Trophoblast cell (in vitro differentiated cells and primary cell): ENCODE measurements at regions not wholly inside any gene's neighbourhood (a gene's known extent, or its start where the extent isn't known, plus 50 kb on each side); places are given as distances from the start of the nearest gene placed in this dataset.

Experiments used
- DNase-seq, 2 donors: peaks; one replicate each; pipeline ENCODE4 v3.0.0-alpha.2; 2016
- H2AFZ ChIP-seq: 2 replicates; pipeline ENCODE4 v1.6.1; 2013; ENCODE audit warnings: low read length, moderate library complexity, mild to moderate bottlenecking; ENCODE audit not compliant: insufficient read depth, poor library complexity
- H2AK5ac ChIP-seq: 2 replicates; pipeline ENCODE4 v1.6.1; 2013; ENCODE audit warnings: mild to moderate bottlenecking, low read length
- H2BK120ac ChIP-seq: 2 replicates; pipeline ENCODE4 v1.6.1; 2013; ENCODE audit warnings: low read length, mild to moderate bottlenecking, moderate library complexity; ENCODE audit not compliant: insufficient read depth, poor library complexity
- H2BK12ac ChIP-seq: 2 replicates; pipeline ENCODE4 v1.6.1; 2013; ENCODE audit warnings: mild to moderate bottlenecking, low read length, moderate library complexity
- H2BK5ac ChIP-seq: 2 replicates; pipeline ENCODE4 v1.6.1; 2013; ENCODE audit warnings: low read length, low read depth, moderate library complexity, mild to moderate bottlenecking; ENCODE audit not compliant: poor library complexity
- H3K14ac ChIP-seq: 2 replicates; pipeline ENCODE4 v1.6.1; 2013; ENCODE audit warnings: mild to moderate bottlenecking, low read length
- H3K18ac ChIP-seq: 2 replicates; pipeline ENCODE4 v1.6.1; 2013; ENCODE audit warnings: mild to moderate bottlenecking, low read length
- H3K23ac ChIP-seq: 2 replicates; pipeline ENCODE4 v1.6.1; 2013; ENCODE audit warnings: low read length
- H3K27ac ChIP-seq: 2 replicates; pipeline ENCODE4 v1.5.1; 2013; ENCODE audit warnings: low read depth, mild to moderate bottlenecking, inconsistent platforms, low read length, moderate library complexity
- H3K27me3 ChIP-seq: 2 replicates; pipeline ENCODE4 v1.6.1; 2013; ENCODE audit warnings: inconsistent platforms, mild to moderate bottlenecking, low read length, moderate library complexity; ENCODE audit not compliant: insufficient read depth
- H3K36me3 ChIP-seq, 2 experiments: 1 replicate in 1 of 2; 2 replicates in 1 of 2; pipeline ENCODE4 v1.6.1; 2013; ENCODE audit warnings: low read length in 2 of 2, mild to moderate bottlenecking in 2 of 2, moderate library complexity in 1 of 2; ENCODE audit not compliant: insufficient read depth in 2 of 2, control insufficient read depth in 1 of 2
- H3K4ac ChIP-seq: 2 replicates; pipeline ENCODE4 v1.6.1; 2013; ENCODE audit warnings: low read depth, mild to moderate bottlenecking, low read length, moderate library complexity
- H3K4me1 ChIP-seq, 2 experiments: 1 replicate in 1 of 2; 2 replicates in 1 of 2; pipeline ENCODE4 v1.6.1; 2013; ENCODE audit warnings: low read length in 2 of 2, mild to moderate bottlenecking in 2 of 2, moderate library complexity in 1 of 2; ENCODE audit not compliant: insufficient read depth in 2 of 2, control insufficient read depth in 1 of 2
- H3K4me2 ChIP-seq: 2 replicates; pipeline ENCODE4 v1.6.1; 2013; ENCODE audit warnings: inconsistent platforms, mild to moderate bottlenecking, low read length, moderate library complexity
- H3K4me3 ChIP-seq: 2 replicates; pipeline ENCODE4 v1.5.1; 2013; ENCODE audit warnings: mild to moderate bottlenecking, low read depth, low read length, inconsistent platforms
- H3K79me1 ChIP-seq: one replicate; pipeline ENCODE4 v1.6.1; 2013; ENCODE audit warnings: low read length
- H3K79me2 ChIP-seq: 2 replicates; pipeline ENCODE4 v1.6.1; 2013; ENCODE audit warnings: low read length, mild to moderate bottlenecking; ENCODE audit not compliant: control insufficient read depth, insufficient read depth, poor library complexity
- H3K9ac ChIP-seq: 2 replicates; pipeline ENCODE4 v1.6.1; 2013; ENCODE audit warnings: mild to moderate bottlenecking, low read length
- H3K9me3 ChIP-seq: 2 replicates; pipeline ENCODE4 v1.6.1; 2013; ENCODE audit warnings: low read depth, mild to moderate bottlenecking, control low read depth, inconsistent platforms, low read length; ENCODE audit not compliant: insufficient read depth
- H4K12ac ChIP-seq: 2 replicates; pipeline ENCODE4 v1.6.1; 2013; ENCODE audit warnings: low read depth, mild to moderate bottlenecking, low read length, moderate library complexity
- H4K8ac ChIP-seq: 2 replicates; pipeline ENCODE4 v1.6.1; 2013; ENCODE audit warnings: low read depth, mild to moderate bottlenecking, low read length, moderate library complexity
- H4K91ac ChIP-seq: one replicate; pipeline ENCODE4 v1.6.1; 2013; ENCODE audit warnings: low read depth, mild to moderate bottlenecking, low read length, moderate library complexity
- WGBS: extraction: QIAGEN DNeasy Blood & Tissue Kit; methylation state at CpG from one replicate; pipeline ENCODE4 v1.1.7; 2013; ENCODE audit warnings: missing lambda C conversion rate; ENCODE audit not compliant: insufficient read length, insufficient coverage; ENCODE audit errors: extremely low coverage; 5-methylcytosine and 5-hydroxymethylcytosine counted together

- H3K23ac ChIP-seq, result no peak overlapping the region
- H2AFZ ChIP-seq, result no peak overlapping the region
- no peak overlapping the region for H4K12ac ChIP-seq
- H3K27ac ChIP-seq, result no peak overlapping the region
- H3K9ac ChIP-seq, result no peak overlapping the region
- H3K4me2 ChIP-seq, result no peak overlapping the region
- H3K4me1 ChIP-seq, result no peaks in the 10 kb centered on the region
- H4K8ac ChIP-seq, result no peak overlapping the region
- H3K4ac ChIP-seq, result no peak overlapping the region
- H3K9me3 ChIP-seq, result no peaks in the 10 kb centered on the region
- H3K79me1 ChIP-seq, result no peaks in the 10 kb centered on the region
- H3K27me3 ChIP-seq, result no peaks in the 10 kb centered on the region
- no peak overlapping the region for H3K18ac ChIP-seq
- H2BK12ac ChIP-seq, result no peak overlapping the region
- H3K36me3 ChIP-seq, result no peaks in the 10 kb centered on the region
- H3K4me3 ChIP-seq, result no peak overlapping the region
- H2BK5ac ChIP-seq, result no peak overlapping the region
- H2AK5ac ChIP-seq, result no peak overlapping the region
- H3K79me2 ChIP-seq, result no peaks in the 10 kb centered on the region
- H2BK120ac ChIP-seq, result no peak overlapping the region
- no peak for DNase-seq
- H3K14ac ChIP-seq, result no peak overlapping the region
- no CpG with 5 or more reads among the region's 3 CpGs for WGBS
- H4K91ac ChIP-seq, result no peak overlapping the region
Observed at GRCh38 chr10:65201491-65201890, 1680.3 kb downstream of the REEP3 start.

DNA sequence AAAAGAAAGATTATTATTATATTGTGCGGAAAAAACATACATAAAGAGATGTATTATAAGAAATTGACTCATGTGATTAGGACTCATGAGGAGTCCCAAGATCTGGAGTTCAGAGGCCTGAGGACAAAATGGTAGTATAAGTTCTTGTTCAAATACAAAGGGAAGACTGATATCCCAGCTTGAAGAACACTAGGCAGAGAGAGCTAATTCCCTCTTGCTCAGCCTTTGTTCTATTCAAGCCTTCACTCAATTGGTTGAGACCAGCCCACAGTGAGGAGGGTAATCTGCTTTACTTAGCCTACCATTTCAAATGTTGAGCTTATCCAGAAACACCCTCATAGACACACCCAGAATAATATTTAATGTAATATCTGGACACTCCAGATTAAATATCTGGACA lies 1683.8 kb downstream of the REEP3 start:
- WGBS, result no CpG with 5 or more reads among the region's 1 CpG
- no peak overlapping the region for H3K23ac ChIP-seq
- H2BK120ac ChIP-seq, result no peak overlapping the region
- H3K27ac ChIP-seq, result no peak overlapping the region
- no peak for DNase-seq
- H3K79me2 ChIP-seq, result no peaks in the 10 kb centered on the region
- H2AFZ ChIP-seq, result no peak overlapping the region
- no peaks in the 10 kb centered on the region for H3K79me1 ChIP-seq
- H3K36me3 ChIP-seq, result no peaks in the 10 kb centered on the region
- no peak overlapping the region for H4K12ac ChIP-seq
- no peak overlapping the region for H2BK12ac ChIP-seq
- no peak overlapping the region for H3K4me2 ChIP-seq
- no peak overlapping the region for H3K4me3 ChIP-seq
- no peak overlapping the region for H3K18ac ChIP-seq
- no peak overlapping the region for H3K14ac ChIP-seq
- H3K9me3 ChIP-seq, result no peaks in the 10 kb centered on the region
- H3K27me3 ChIP-seq, result no peaks in the 10 kb centered on the region
- H2AK5ac ChIP-seq, result no peak overlapping the region
- no peak overlapping the region for H3K4ac ChIP-seq
- H4K8ac ChIP-seq, result no peak overlapping the region
- no peak overlapping the region for H3K9ac ChIP-seq
- no peak overlapping the region for H4K91ac ChIP-seq
- H2BK5ac ChIP-seq, result no peak overlapping the region
- H3K4me1 ChIP-seq, result no peaks in the 10 kb centered on the region

- Histone ChIP-seq H2AK5ac (no peak overlapping the region), H2BK12ac (no peak overlapping the region), H3K18ac (no peak overlapping the region), H4K12ac (no peak overlapping the region), H2AFZ (no peak overlapping the region), H3K4me1 (no peaks in the 10 kb centered on the region), H2BK120ac (no peak overlapping the region), H3K79me1 (no peaks in the 10 kb centered on the region), H3K36me3 (no peaks in the 10 kb centered on the region), H3K14ac (no peak overlapping the region), H4K8ac (no peak overlapping the region), H3K4me2 (no peak overlapping the region), H4K91ac (no peak overlapping the region), H3K9ac (no peak overlapping the region), H2BK5ac (no peak overlapping the region), H3K23ac (no peak overlapping the region), H3K4me3 (no peak overlapping the region), H3K9me3 (no peaks in the 10 kb centered on the region), H3K79me2 (no peaks in the 10 kb centered on the region), H3K4ac (no peak overlapping the region), H3K27ac (no peak overlapping the region), H3K27me3 (no peaks in the 10 kb centered on the region)
- WGBS, result no CpG with 5 or more reads among the region's 2 CpGs
- no peak for DNase-seq
Observed at GRCh38 chr10:65213170-65213569, 1692.0 kb downstream of the REEP3 start.

DNA sequence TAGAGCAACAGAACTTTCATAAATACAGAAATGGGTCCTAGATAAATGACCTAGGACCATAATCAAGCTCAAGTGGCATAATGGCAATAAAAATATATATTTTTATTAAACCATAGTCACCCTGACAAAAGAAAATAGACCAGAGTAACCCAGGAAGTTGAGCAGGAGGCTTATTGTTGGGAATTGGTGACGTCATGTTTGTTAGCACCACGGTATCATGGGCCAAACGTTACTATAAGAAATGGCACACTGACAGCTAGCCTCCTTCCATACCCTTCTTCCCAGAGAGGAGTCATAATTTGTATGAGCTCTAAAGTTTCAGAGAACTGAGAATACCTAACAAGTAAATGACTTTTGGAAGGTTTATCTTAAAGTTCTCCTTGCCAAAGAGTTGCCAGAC lies 1698.2 kb downstream of the REEP3 start:
- no peak overlapping the region for H3K23ac ChIP-seq
- H3K18ac ChIP-seq, result no peak overlapping the region
- DNase-seq, result no peak
- no peak overlapping the region for H4K8ac ChIP-seq
- no peak overlapping the region for H3K4me3 ChIP-seq
- no peak overlapping the region for H4K91ac ChIP-seq
- H2AK5ac ChIP-seq, result no peak overlapping the region
- no peak overlapping the region for H3K14ac ChIP-seq
- H3K79me1 ChIP-seq, result no peaks in the 10 kb centered on the region
- WGBS, result no CpG with 5 or more reads among the region's 3 CpGs
- no peaks in the 10 kb centered on the region for H3K9me3 ChIP-seq
- no peak overlapping the region for H3K27ac ChIP-seq
- H4K12ac ChIP-seq, result no peak overlapping the region
- no peak overlapping the region for H2AFZ ChIP-seq
- no peak overlapping the region for H3K9ac ChIP-seq
- H3K79me2 ChIP-seq, result no peaks in the 10 kb centered on the region
- H3K4ac ChIP-seq, result no peak overlapping the region
- no peak overlapping the region for H3K4me2 ChIP-seq
- no peak overlapping the region for H2BK12ac ChIP-seq
- no peaks in the 10 kb centered on the region for H3K27me3 ChIP-seq
- no peaks in the 10 kb centered on the region for H3K4me1 ChIP-seq
- H2BK5ac ChIP-seq, result no peak overlapping the region
- H3K36me3 ChIP-seq, result no peaks in the 10 kb centered on the region
- no peak overlapping the region for H2BK120ac ChIP-seq
